ENCODE measurements at regions not wholly inside any gene's neighbourhood (a gene's known extent, or its start where the extent isn't known, plus 50 kb on each side); places are given as distances from the start of the nearest gene placed in this dataset.
"Not testable (repeated sequence)": the region's sequence is repeated elsewhere in the genome, so short reads cannot be mapped to it uniquely, and the experiment has no call there.

GRCh38 chr3:195669310-195669709, 51.5 kb upstream of the MUC20 start:
- H3K4me1 Mint-ChIP-seq (ENCODE audit: low read depth); H3K27me3 Mint-ChIP-seq; POLR2A ChIA-PET; intact Hi-C loops (cut with micrococcal nuclease); H3K9me3 Mint-ChIP-seq; CTCF ChIA-PET; H3K4me3 Mint-ChIP-seq: not testable (repeated sequence)
- peak overlapping the region; percentile 64 for H3K27ac Mint-ChIP-seq
- ATAC-seq (peak; percentile 86), DNase-seq (peak; percentile 58)
- peaks cover 24% of the 10 kb centered on the region for H3K36me3 Mint-ChIP-seq (ENCODE audit: low read depth)

- peaks cover 27% of the 10 kb centered on the region for H3K36me3 Mint-ChIP-seq (ENCODE audit: low read depth)
- CTCF ChIA-PET; H3K27ac Mint-ChIP-seq; H3K4me1 Mint-ChIP-seq (ENCODE audit: low read depth); POLR2A ChIA-PET; H3K9me3 Mint-ChIP-seq; intact Hi-C loops (cut with micrococcal nuclease); H3K4me3 Mint-ChIP-seq; ATAC-seq; DNase-seq; H3K27me3 Mint-ChIP-seq: not testable (repeated sequence)
These were observed 52.5 kb upstream of the MUC20 start for GRCh38 chr3:195668131-195668766.

GRCh38 chr3:195665311-195665710, 55.5 kb upstream of the MUC20 start:
- CTCF ChIA-PET; H3K9me3 Mint-ChIP-seq; DNase-seq; H3K27ac Mint-ChIP-seq; H3K4me3 Mint-ChIP-seq; POLR2A ChIA-PET; H3K27me3 Mint-ChIP-seq; H3K4me1 Mint-ChIP-seq (ENCODE audit: low read depth); ATAC-seq; intact Hi-C loops (cut with micrococcal nuclease): not testable (repeated sequence)
- peaks cover 19% of the 10 kb centered on the region for H3K36me3 Mint-ChIP-seq (ENCODE audit: low read depth)

- ATAC-seq; H3K27me3 Mint-ChIP-seq; H3K4me3 Mint-ChIP-seq; POLR2A ChIA-PET; H3K9me3 Mint-ChIP-seq; intact Hi-C loops (cut with micrococcal nuclease); DNase-seq; CTCF ChIA-PET; H3K27ac Mint-ChIP-seq; H3K4me1 Mint-ChIP-seq (ENCODE audit: low read depth): not testable (repeated sequence)
- H3K36me3 Mint-ChIP-seq (ENCODE audit: low read depth) = peaks cover 17% of the 10 kb centered on the region
These were observed 56.6 kb upstream of the MUC20 start for GRCh38 chr3:195664131-195664530.

GRCh38 chr3:195659136-195659533, 61.6 kb upstream of the MUC20 start:
- CTCF ChIA-PET; H3K36me3 Mint-ChIP-seq (ENCODE audit: low read depth); H3K4me1 Mint-ChIP-seq (ENCODE audit: low read depth); H3K27ac Mint-ChIP-seq; H3K9me3 Mint-ChIP-seq; POLR2A ChIA-PET; H3K27me3 Mint-ChIP-seq; DNase-seq: not testable (repeated sequence)
- peak; percentile 38 for ATAC-seq
- H3K4me3 Mint-ChIP-seq = peak overlapping the region; percentile 26
- intact Hi-C loops (cut with micrococcal nuclease) = loop anchor here (10.0 kb wide), 1 partner anchor 196 kb away; no protein-coding TSS in a partner anchor

- H3K9me3 Mint-ChIP-seq; POLR2A ChIA-PET; H3K27ac Mint-ChIP-seq; DNase-seq; CTCF ChIA-PET; H3K36me3 Mint-ChIP-seq (ENCODE audit: low read depth); H3K27me3 Mint-ChIP-seq; H3K4me1 Mint-ChIP-seq (ENCODE audit: low read depth): not testable (repeated sequence)
- peak; percentile 37 for ATAC-seq
- H3K4me3 Mint-ChIP-seq = peak overlapping the region; percentile 26
- intact Hi-C loops (cut with micrococcal nuclease) = loop anchor here (10.0 kb wide), 1 partner anchor 196 kb away; no protein-coding TSS in a partner anchor
These were observed 62.2 kb upstream of the MUC20 start for GRCh38 chr3:195658381-195659135.

GRCh38 chr3:195657475-195658372, 63.1 kb upstream of the MUC20 start:
- H3K4me3 Mint-ChIP-seq = peak overlapping the region; percentile 81
- CTCF ChIA-PET; H3K9me3 Mint-ChIP-seq; H3K27me3 Mint-ChIP-seq; POLR2A ChIA-PET; H3K36me3 Mint-ChIP-seq (ENCODE audit: low read depth); H3K4me1 Mint-ChIP-seq (ENCODE audit: low read depth): not testable (repeated sequence)
- ATAC-seq = peak; percentile 94
- intact Hi-C loops (cut with micrococcal nuclease) = loop anchor here (10.0 kb wide), 1 partner anchor 197 kb away; no protein-coding TSS in a partner anchor
- H3K27ac Mint-ChIP-seq = peak overlapping the region; percentile 84
- peak; percentile 93 for DNase-seq

GRCh38 chr3:195656091-195656490, 64.7 kb upstream of the MUC20 start:
- DNase-seq, POLR2A ChIA-PET: not testable (repeated sequence)

GRCh38 chr3:195654746-195655145, 66.0 kb upstream of the MUC20 start:
- H3K36me3 Mint-ChIP-seq (ENCODE audit: low read depth); H3K4me1 Mint-ChIP-seq (ENCODE audit: low read depth); ATAC-seq; POLR2A ChIA-PET; H3K27me3 Mint-ChIP-seq; H3K4me3 Mint-ChIP-seq; H3K27ac Mint-ChIP-seq; DNase-seq; CTCF ChIA-PET; H3K9me3 Mint-ChIP-seq: not testable (repeated sequence)
- intact Hi-C loops (cut with micrococcal nuclease) = loop anchor here (10.0 kb wide), 1 partner anchor 200 kb away; no protein-coding TSS in a partner anchor

More at GRCh38 chr3:195656091-195656490, 64.7 kb upstream of the MUC20 start:
- H3K4me1 Mint-ChIP-seq (ENCODE audit: low read depth); H3K27ac Mint-ChIP-seq; H3K9me3 Mint-ChIP-seq; H3K27me3 Mint-ChIP-seq; ATAC-seq; CTCF ChIA-PET; H3K36me3 Mint-ChIP-seq (ENCODE audit: low read depth): not testable (repeated sequence)
- intact Hi-C loops (cut with micrococcal nuclease) = loop anchor here (10.0 kb wide), 1 partner anchor 199 kb away; no protein-coding TSS in a partner anchor
- peak overlapping the region; percentile 81 for H3K4me3 Mint-ChIP-seq

- H3K9me3 Mint-ChIP-seq; DNase-seq; H3K36me3 Mint-ChIP-seq (ENCODE audit: low read depth); H3K27ac Mint-ChIP-seq; POLR2A ChIA-PET; H3K27me3 Mint-ChIP-seq; ATAC-seq; H3K4me3 Mint-ChIP-seq; CTCF ChIA-PET; H3K4me1 Mint-ChIP-seq (ENCODE audit: low read depth): not testable (repeated sequence)
- intact Hi-C loops (cut with micrococcal nuclease) = loop anchor here (10.0 kb wide), 1 partner anchor 201 kb away; no protein-coding TSS in a partner anchor
These were observed 66.6 kb upstream of the MUC20 start for GRCh38 chr3:195654138-195654537.

All from activated CD8-positive, alpha-beta T cell treated with anti-CD3 and anti-CD28 coated beads for 36 hours (primary cell).